GM18519 (cell line): ENCODE measurements at regions not wholly inside any gene's neighbourhood (a gene's known extent, or its start where the extent isn't known, plus 50 kb on each side); places are given as distances from the start of the nearest gene placed in this dataset.
"Not testable (repeated sequence)": the region's sequence is repeated elsewhere in the genome, so short reads cannot be mapped to it uniquely, and the experiment has no call there.

ENCODE experiments used
- ATAC-seq: cut with Tn5 transposase; IDR thresholded peaks from one replicate; pipeline ENCODE4 v1.9.1; 2021; ENCODE audit warnings: mild to moderate bottlenecking, moderate library complexity; ENCODE audit not compliant: unreplicated experiment, low FRiP score

- no peak for ATAC-seq
Measured at GRCh38 chr7:138308136-138308535, 151.9 kb upstream of the TRIM24 start.

- ATAC-seq = no peak
Measured at GRCh38 chr7:138309186-138309585, 150.9 kb upstream of the TRIM24 start.

DNA sequence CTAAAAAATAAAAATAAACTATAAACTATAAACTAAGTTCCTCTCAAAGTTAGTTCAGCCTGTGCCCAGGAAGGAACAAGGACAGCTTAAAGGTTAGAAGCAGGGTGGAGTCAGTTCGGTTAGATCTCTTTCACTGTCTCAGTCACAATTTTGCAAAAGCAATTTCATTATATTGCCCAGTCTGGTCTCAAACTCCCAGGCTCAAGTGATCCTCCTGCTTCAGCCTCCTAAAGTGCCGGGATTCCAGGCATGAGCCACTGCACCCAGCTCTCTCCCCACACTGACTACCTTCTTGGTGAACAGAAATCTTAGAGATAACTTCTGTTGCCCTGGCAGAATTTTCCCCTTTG lies 146.3 kb upstream of the TRIM24 start:
- no peak for ATAC-seq

DNA sequence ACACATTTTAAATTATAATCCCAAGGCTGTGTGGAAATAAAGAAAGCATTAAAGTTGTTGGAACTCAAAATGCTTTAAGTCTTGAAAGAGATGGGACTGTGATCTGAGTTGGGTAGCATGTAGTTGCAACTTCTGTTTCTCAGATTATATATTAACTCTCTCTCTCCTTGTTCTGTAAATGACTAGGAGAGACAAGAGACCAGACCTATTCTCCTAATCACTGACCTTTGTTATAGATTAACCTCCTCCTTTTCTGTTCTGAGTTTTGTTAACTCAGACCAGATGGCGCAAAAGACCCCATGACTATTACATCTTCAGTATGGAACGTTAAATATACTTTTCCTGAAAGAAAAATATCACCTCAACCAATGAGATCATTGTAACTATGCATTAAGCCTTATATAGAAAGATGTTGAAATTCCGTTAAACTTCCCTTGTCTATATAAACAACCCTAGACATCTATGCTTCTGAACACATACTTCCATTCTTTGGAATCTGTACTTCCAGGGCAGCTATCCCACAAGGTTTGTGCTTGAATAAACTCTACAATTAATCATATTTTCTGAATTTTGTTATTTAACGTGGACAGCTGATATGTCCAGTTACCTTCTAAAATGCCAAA lies 143.5 kb upstream of the TRIM24 start:
- no peak for ATAC-seq

- no peak for ATAC-seq
Measured at GRCh38 chr7:138317044-138317596, 142.9 kb upstream of the TRIM24 start.

DNA sequence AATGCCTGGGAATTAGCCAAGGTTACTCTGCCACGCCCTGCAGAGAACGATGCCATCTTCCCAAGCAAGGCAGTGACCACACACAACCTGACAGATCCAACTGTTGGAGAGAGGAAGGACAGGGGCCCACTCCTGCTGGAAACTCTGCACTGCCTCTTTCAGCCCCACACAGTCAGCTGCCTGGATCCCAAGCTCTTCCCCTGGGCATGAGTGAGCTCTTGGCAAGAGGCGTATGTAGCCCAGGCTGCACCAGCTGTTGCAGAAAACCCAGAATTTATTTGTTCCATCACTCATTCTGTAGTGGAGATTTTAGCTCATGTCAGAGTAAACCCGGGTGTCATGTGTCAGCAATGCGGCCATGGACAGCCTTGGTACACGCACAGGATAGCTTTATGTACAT lies 135.1 kb upstream of the TRIM24 start:
- ATAC-seq = no peak

GRCh38 chr7:138325434-138325833 lies 134.6 kb upstream of the TRIM24 start:
- no peak for ATAC-seq

- ATAC-seq = no peak
Measured at GRCh38 chr7:138328215-138328614, 131.8 kb upstream of the TRIM24 start.

DNA sequence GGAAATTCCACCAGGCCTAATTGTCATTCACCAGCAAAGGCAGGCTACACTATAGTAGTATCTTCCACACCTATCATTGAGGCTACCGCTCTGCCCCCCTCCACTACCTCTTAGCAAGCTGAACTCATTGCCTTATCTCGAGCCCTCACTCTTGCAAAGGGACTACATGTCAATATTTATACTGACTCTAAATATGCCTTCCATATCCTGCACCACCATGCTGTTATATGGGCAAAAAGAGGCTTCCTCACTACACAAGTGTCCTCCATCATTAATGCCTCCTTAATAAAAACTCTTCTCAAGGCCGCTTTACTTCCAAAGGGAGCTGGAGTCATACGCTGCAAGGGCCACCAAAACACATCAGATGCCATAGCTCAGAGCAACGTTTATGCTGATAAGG lies 127.2 kb upstream of the TRIM24 start:
- not testable (repeated sequence) for ATAC-seq

- ATAC-seq = no peak
Measured at GRCh38 chr7:138338361-138338760, 121.7 kb upstream of the TRIM24 start.

- ATAC-seq = not testable (repeated sequence)
Measured at GRCh38 chr7:138339229-138339628, 120.8 kb upstream of the TRIM24 start.

- no peak for ATAC-seq
Measured at GRCh38 chr7:138342990-138343389, 117.1 kb upstream of the TRIM24 start.

DNA sequence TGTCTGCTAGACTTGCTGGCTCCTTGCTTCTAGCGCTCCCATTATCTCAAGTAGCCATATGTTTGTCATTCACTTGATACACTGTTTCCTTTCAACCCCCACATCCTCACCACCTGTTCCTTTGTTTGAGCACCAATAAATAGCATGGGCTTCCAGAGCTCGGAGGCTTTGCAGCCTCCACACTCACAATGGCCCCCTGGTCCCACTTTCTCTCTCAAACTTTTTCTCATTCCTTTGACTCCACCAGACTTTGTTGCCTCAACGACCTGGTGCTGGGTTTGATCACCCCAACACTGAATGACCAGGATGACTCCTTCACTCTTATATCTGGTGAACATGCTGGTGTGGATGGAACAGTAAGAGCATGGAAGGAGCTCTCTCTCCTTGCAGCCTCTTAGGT lies 114.5 kb upstream of the TRIM24 start:
- ATAC-seq = no peak

GRCh38 chr7:138346975-138347374 lies 113.1 kb upstream of the TRIM24 start:
- no peak for ATAC-seq

GRCh38 chr7:138349841-138350700 lies 110.0 kb upstream of the TRIM24 start:
- no peak for ATAC-seq

DNA sequence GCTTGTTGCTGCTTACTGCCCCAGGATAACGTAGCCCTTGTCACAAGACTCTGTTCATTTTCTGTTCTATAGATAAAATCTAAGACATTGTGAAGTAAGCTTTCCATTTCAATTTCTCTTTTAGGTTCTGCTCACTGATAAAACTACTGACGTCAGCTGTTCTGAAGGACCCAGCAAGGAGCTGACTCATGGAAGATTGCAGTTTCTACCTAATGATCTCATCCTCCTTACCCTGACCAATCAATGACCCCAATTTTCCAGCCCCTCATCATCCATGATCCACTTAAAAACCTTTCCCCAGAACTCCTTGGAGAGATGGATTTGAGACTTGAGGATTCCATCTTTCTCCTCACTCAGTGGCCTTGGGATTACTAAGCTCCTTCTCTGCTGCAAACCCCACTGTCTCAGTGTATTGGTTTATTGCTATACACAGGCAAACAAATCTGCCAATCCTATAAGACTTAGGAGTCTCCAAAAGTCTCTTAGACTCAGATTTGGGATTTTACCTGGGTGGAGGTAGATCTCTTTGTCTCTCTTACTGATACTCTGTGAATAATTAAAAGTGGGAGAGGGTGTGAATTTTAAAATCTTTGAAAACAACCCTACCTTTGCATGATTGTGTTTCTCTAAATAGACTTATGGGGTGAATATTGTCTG lies 109.2 kb upstream of the TRIM24 start:
- no peak for ATAC-seq

DNA sequence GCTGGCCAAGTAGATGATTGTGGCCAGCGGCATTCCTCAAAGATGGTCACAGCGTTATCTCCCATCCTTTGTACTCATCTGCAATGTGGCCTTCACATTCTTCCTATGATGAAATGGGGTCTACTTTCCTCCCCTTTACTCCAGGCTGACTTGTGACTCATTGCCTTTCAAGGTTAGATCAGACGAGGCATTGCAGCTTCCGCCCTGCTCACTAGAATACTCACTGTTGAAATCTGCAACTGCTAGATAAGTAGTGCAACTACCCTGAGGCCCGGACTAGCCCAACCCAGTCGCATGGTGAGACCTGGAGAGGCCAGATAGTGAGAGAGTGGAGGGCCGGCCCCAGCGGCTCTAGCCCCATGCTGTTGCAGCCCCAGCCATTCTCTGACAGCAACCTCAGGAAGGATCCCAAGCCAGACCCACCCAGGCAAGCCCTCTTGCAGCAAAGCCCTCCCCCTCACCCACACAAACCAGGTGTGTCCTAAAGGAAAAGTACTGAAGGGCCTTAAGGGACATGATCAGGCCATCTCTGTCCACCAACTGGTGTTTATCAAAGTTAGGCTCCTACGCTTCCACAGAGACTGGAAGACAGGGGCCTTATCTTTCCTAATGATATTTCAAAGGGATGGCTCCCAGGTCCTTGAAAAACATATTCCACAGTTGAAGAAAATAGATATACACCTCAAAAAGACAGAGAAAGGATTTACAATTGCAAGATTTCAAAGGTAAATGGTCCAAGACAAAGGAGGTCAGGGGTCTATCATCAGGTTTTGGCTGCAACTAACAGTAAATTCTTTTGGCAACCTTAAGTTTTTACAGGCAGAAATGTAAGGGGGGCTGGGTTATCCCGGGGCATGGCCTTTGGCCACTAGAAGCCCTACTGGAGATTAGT lies 107.2 kb upstream of the TRIM24 start:
- no peak for ATAC-seq

DNA sequence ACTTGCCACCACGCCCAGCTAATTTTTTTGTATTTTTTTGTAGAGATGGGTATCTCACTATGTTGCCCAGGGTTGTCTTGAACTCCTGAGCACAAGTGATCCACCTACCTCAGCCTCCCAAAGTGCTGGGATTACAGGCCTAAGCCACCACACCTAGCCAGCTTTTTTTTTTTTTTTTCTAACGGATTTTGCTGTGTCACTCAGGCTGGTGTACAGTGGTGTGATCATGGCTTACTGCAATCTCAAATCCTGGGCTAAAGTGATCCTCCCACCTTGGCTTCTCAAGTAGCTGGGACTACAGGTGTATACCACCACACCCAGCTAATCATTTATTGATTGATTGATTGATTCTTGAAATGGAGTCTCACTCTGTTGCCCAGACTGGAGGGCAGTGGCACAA lies 106.0 kb upstream of the TRIM24 start:
- ATAC-seq = no peak

- ATAC-seq = no peak
Measured at GRCh38 chr7:138355254-138355653, 104.8 kb upstream of the TRIM24 start.

DNA sequence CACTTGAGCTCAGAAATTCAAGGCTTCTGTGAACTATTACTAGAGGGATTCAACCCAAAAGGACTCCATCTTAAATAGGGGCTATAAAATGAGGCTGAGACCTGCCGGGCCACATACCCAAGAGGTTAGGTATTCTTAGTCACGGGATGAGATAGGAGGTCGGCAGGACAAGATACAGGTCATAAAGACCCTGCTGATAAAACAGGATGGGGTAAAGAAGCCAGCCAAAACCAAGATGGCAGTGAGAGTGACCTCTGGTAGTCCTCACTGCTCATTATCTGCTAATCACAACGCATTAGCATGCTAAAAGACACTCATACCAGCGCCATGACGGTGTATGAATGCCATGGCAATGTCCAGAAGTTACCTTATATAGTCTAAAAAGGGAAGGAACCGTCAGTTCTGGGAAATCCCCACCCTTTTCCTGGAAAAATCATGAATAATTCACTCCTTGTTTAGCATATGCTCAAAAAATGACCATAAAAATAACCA lies 101.2 kb upstream of the TRIM24 start:
- ATAC-seq = no peak
